ENCODE measurements at regions not wholly inside any gene's neighbourhood (a gene's known extent, or its start where the extent isn't known, plus 50 kb on each side); places are given as distances from the start of the nearest gene placed in this dataset.
"Not testable (repeated sequence)": the region's sequence is repeated elsewhere in the genome, so short reads cannot be mapped to it uniquely, and the experiment has no call there.

- TF ChIP-seq, protein P1, sequence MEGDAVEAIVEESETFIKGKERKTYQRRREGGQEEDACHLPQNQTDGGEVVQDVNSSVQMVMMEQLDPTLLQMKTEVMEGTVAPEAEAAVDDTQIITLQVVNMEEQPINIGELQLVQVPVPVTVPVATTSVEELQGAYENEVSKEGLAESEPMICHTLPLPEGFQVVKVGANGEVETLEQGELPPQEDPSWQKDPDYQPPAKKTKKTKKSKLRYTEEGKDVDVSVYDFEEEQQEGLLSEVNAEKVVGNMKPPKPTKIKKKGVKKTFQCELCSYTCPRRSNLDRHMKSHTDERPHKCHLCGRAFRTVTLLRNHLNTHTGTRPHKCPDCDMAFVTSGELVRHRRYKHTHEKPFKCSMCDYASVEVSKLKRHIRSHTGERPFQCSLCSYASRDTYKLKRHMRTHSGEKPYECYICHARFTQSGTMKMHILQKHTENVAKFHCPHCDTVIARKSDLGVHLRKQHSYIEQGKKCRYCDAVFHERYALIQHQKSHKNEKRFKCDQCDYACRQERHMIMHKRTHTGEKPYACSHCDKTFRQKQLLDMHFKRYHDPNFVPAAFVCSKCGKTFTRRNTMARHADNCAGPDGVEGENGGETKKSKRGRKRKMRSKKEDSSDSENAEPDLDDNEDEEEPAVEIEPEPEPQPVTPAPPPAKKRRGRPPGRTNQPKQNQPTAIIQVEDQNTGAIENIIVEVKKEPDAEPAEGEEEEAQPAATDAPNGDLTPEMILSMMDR (conservative IDR thresholded peaks at IDR 0.05; ENCODE audit: low read depth, low read length): not testable (repeated sequence)
- TF ChIP-seq EZH2 (IDR thresholded peaks at IDR 0.05; ENCODE audit: low read length, unreplicated experiment); EZH2phosphoT487 (IDR thresholded peaks at IDR 0.05; ENCODE audit: borderline replicate concordance, low read length): not testable (repeated sequence)
Measured at GRCh38 chr12:12306-12705, 54.3 kb upstream of the IQSEC3 start.

Measured in PC-3 (cell line).